ENCODE measurements at regions not wholly inside any gene's neighbourhood (a gene's known extent, or its start where the extent isn't known, plus 50 kb on each side); places are given as distances from the start of the nearest gene placed in this dataset.
A peak's percentile ranks its signal among the peaks of the same experiment; 100 is the strongest.

DNA sequence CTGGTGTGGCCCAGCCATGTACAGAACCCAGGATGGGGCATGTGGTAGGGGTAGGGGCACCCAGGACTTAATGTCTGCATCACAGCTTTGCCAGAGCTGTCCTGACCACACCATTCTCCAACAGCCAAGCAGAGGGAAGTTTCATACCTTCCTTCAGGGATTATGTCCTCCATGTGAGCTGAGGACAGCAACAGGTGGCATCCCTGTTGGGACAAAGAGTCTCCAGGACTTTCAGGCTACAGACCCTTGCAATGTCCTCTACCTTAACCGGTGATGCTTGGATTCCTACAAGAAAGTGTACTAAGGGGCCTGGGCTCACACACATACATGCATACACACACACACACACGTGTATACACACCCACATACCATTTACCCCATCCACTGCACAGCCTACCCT lies 227.0 kb upstream of the SIX2 start:
- Histone ChIP-seq H3K9me3 (no peaks in the 10 kb centered on the region), H3K4me3 (no peak overlapping the region), H3K4me2 (no peak overlapping the region), H3K27ac (peak overlapping the region in 1 of 2 experiments; percentile 42; a peak in 1 of 6 replicates), H3K4me1 (peaks cover 25% of the 10 kb centered on the region)
- DNase-seq (ENCODE audit: low read depth in 1 of 2, low spot score in 1 of 2): no peak
- 71% methylated on average over 2 of the region's 2 CpGs for WGBS (ENCODE audit: missing lambda C conversion rate)
- CTCF ChIA-PET: interaction anchor here (3.8 kb wide), 1 partner anchor 62 kb away, joined by 13 read pairs; no protein-coding TSS in a partner anchor
- ATAC-seq: no peak
- TF ChIP-seq, protein P1, sequence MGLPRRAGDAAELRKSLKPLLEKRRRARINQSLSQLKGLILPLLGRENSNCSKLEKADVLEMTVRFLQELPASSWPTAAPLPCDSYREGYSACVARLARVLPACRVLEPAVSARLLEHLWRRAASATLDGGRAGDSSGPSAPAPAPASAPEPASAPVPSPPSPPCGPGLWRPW (IDR thresholded peaks at IDR 0.05): no peak
- TF ChIP-seq MAZ (IDR thresholded peaks at IDR 0.05; ENCODE audit: borderline replicate concordance, low read depth, low read length): no peak
- TF ChIP-seq GATA3 (IDR thresholded peaks at IDR 0.05; ENCODE audit: borderline replicate concordance): no peak
- TF ChIP-seq BCL3 (IDR thresholded peaks at IDR 0.05): no peak
- no peak for TF ChIP-seq FOSB (CRISPR knock-in tag; IDR thresholded peaks at IDR 0.05)
- no peak for TF ChIP-seq E2F6 (IDR thresholded peaks at IDR 0.05; ENCODE audit: borderline replicate concordance, low read depth)
- no peak for TF ChIP-seq USF2 (IDR thresholded peaks at IDR 0.05)
- TF ChIP-seq ATOH8 (CRISPR knock-in tag; IDR thresholded peaks at IDR 0.05; ENCODE audit: low read depth): no peak
- TF ChIP-seq EP300 (IDR thresholded peaks at IDR 0.05): no peak
- no peak for TF ChIP-seq BHLHE40 (IDR thresholded peaks at IDR 0.05; ENCODE audit: low read depth, low read length)
- no peak for TF ChIP-seq POLR2AphosphoS2 (conservative IDR thresholded peaks at IDR 0.05; ENCODE audit: low read length)
- TF ChIP-seq ESRRA (IDR thresholded peaks at IDR 0.05; ENCODE audit: borderline replicate concordance, low read length): no peak
- TF ChIP-seq MAX (IDR thresholded peaks at IDR 0.05): no peak
- TF ChIP-seq CTCF (IDR thresholded peaks at IDR 0.05): no peak
- TF ChIP-seq EHF (CRISPR knock-in tag; IDR thresholded peaks at IDR 0.05): no peak
- FAIRE-seq: no peak
- POLR2A ChIA-PET: no interaction called here

GRCh38 chr2:45233301-45233700 lies 224.0 kb upstream of the SIX2 start:
- POLR2A ChIA-PET: no interaction called here
- TF ChIP-seq FOSL2 (IDR thresholded peaks at IDR 0.05): no peak
- TF ChIP-seq FOSL2 (CRISPR knock-in tag; IDR thresholded peaks at IDR 0.05): no peak
- no peak for TF ChIP-seq BHLHE40 (IDR thresholded peaks at IDR 0.05; ENCODE audit: low read depth, low read length)
- peak in 1 of 2 experiments; percentile 48; a peak in 1 of 4 replicates for TF ChIP-seq CEBPB (IDR thresholded peaks at IDR 0.05)
- WGBS (ENCODE audit: missing lambda C conversion rate): 82% methylated on average over 3 of the region's 3 CpGs
- Histone ChIP-seq H3K4me3 (no peak overlapping the region), H3K27ac (no peak overlapping the region), H3K4me2 (no peak overlapping the region), H3K4me1 (peaks cover 10% of the 10 kb centered on the region), H3K9me3 (no peaks in the 10 kb centered on the region)
- FAIRE-seq (no peak), ATAC-seq (no peak), DNase-seq (ENCODE audit: low read depth in 1 of 2, low spot score in 1 of 2) (no peak)
- CTCF ChIA-PET: no interaction called here

GRCh38 chr2:45232818-45233217 lies 223.6 kb upstream of the SIX2 start:
- CTCF ChIA-PET: interaction anchor here (0.5 kb wide), 1 partner anchor 11 kb away, joined by 4 read pairs; no protein-coding TSS in a partner anchor
- no peaks in the 10 kb centered on the region for H3K9me3 ChIP-seq
- TF ChIP-seq ESRRA (IDR thresholded peaks at IDR 0.05; ENCODE audit: borderline replicate concordance, low read length) (no peak), ELK1 (IDR thresholded peaks at IDR 0.05; ENCODE audit: low read depth, low read length) (no peak), USF2 (IDR thresholded peaks at IDR 0.05) (no peak), KDM5A (IDR thresholded peaks at IDR 0.05) (no peak), FOXS1 (CRISPR knock-in tag; IDR thresholded peaks at IDR 0.05) (no peak), NPAS2 (CRISPR knock-in tag; IDR thresholded peaks at IDR 0.05; ENCODE audit: borderline replicate concordance) (no peak), RAD21 (conservative IDR thresholded peaks at IDR 0.05 in 1 of 2, IDR thresholded peaks at IDR 0.05 in 1 of 2) (no peak), HEYL (CRISPR knock-in tag; IDR thresholded peaks at IDR 0.05) (no peak), FOSB (CRISPR knock-in tag; IDR thresholded peaks at IDR 0.05) (no peak), CBX8 (IDR thresholded peaks at IDR 0.05) (no peak), MAZ (IDR thresholded peaks at IDR 0.05; ENCODE audit: borderline replicate concordance, low read depth, low read length) (no peak), TP53 (CRISPR knock-in tag; IDR thresholded peaks at IDR 0.05) (no peak), HOXB5 (CRISPR knock-in tag; IDR thresholded peaks at IDR 0.05) (no peak)

More at GRCh38 chr2:45232818-45233217, 223.6 kb upstream of the SIX2 start:
- no peak for DNase-seq (ENCODE audit: low read depth in 1 of 2, low spot score in 1 of 2)
- POLR2A ChIA-PET: no interaction called here
- H3K4me2 ChIP-seq: no peak overlapping the region
- H3K27ac ChIP-seq: no peak overlapping the region
- H3K4me1 ChIP-seq: peaks cover 5% of the 10 kb centered on the region
- no peak for ATAC-seq
- H3K4me3 ChIP-seq: no peak overlapping the region
- FAIRE-seq: no peak
- WGBS (ENCODE audit: missing lambda C conversion rate): 9% methylated on average over 1 of the region's 1 CpG

Measured in A549 (cell line).